HG02938 (cell line): ENCODE measurements at regions not wholly inside any gene's neighbourhood (a gene's known extent, or its start where the extent isn't known, plus 50 kb on each side); places are given as distances from the start of the nearest gene placed in this dataset.

Source experiments
- ATAC-seq: cut with Tn5 transposase; IDR thresholded peaks from one replicate; pipeline ENCODE4 v1.9.1; 2021; ENCODE audit warnings: mild to moderate bottlenecking, moderate library complexity; ENCODE audit not compliant: unreplicated experiment

DNA sequence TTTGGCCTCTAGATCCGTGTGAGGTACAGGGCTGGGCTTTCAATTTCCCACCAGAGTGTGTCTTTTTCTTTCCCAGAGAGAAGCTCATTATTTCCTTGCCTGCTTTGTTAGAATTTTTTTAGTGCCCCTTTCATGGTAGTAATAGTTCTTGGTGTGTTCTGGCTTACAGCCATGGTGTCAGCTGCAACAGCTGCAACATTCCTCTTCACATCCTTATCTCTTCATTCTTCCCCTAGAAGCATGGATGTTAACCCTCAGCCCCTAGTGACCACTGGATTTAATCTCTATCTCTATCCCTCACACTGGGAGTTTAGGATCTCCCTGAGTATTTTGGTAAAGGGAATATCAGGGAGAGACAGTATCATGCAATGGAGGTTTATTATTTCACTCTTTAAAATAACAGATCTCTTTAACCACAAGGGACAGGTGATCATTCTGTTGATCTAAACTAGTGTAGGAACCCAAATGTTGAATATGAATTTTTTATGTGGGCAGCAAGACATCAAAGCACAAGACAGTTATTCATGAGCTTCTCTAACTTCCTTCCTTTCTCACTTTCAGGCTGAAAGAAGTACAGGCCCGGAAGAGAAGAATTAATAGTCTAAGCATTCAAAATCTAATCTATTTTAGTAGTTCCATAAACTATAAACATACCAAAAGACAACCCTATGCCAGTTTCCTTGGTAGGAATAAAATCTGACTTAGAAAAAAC, 160.2 kb downstream of the FAM170A start:
- ATAC-seq, result no peak

DNA sequence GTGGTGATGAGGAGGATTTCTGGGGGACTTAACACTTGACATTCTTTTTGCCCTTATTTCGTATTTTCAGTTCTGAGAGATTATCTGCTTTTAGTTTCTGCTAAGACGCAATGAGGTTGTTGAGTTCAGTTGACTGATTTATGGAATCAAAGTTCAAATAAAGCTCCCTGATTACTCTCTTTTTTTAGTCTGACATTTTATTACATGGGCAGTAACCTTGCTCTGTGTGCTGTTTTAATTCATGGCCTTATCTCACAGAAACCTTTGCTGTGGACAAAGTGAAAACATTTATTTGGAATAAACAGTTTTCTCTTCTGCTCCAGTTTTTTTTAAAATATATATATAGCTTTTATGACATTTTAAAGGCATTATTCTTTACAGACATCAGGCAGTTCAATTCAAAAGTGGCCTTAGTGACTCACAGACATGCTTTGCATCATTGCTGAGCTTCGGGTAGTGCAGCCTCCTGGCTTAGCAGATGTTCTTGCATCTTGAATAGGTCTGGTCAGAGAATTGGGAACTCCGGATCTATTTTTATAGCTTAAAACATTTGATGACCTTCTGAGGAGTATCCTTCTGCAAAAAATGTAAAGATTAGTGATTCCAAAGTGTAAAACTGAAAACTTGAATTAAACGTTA, 162.9 kb downstream of the FAM170A start:
- ATAC-seq, result no peak

DNA sequence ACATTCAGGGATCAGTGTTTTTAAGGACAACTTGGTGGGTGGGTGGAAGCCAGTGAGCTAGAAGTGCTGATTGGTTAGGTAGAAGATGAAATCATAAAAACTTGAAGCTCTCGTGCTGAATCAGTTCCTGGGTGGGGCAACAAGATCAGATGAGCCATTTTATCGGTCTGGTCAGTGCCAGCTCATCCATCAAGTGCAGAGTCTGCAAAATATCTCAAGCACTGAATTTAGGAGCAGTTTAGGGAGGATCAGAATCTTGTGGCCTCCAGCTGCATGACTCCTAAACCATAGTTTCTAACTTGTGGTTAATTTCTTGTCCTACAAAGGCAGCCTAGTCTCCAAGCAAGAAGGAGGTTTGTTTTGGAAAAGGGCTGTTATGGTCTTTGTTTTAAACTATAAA, 166.4 kb downstream of the FAM170A start:
- no peak for ATAC-seq

GRCh38 chr5:119801570-119801969, 172.2 kb downstream of the FAM170A start:
- ATAC-seq, result no peak

DNA sequence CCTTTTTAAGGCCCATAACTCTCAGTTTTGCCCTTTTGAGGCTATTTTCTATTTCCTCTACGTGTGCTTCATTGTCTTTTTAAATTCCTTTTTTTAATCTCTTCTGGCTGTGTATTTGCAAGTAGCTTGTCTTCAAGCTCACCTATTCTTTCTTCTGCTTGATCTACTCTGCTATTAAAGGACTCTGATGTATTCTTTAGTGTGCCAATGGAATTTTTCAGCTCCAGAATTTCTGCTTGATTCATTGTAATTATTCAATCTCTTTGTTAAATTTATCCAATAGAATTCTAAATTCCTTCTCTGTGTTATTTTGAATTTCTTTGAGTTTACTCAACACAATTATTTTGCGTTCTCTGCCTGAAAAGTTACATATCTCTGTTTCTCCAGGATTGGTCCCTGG, 178.7 kb downstream of the FAM170A start:
- ATAC-seq, result no peak

DNA sequence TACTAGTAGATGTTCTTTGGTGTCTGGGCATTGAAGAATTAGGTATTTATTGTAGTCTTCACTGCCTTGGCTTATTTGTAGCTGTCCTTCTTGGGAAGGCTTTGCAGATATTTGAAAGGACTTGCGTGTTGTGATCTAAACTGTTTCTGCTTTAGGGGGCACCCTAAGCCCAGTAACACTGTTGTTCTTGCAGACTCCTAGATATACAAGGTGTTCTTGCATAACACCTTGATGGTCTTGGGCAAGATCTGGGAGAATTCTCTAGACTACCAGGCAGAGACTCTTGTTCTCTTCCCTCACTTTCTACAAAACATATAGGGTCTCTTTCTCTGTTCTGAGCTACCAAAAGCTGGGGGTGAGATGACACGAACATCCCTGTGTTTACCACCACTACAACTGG, 179.1 kb downstream of the FAM170A start:
- no peak for ATAC-seq

DNA sequence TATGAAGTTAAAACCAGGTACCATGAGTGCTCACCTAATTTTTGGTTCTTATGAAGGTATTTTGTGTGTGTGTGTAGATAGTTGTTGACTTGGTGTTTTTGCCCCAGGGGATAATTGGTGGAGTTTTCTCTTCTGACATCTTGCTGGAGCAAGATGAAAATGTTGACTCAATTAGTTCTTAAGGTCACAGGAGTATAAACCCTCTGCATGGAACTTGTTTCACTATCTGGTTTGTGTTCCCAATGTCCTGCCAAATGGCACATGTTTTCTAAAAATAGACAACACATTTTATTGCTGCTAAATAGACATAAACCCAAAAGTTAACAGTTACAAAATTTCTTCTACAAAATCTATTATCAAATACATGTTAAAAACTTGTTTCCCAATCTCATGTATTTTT, 180.9 kb downstream of the FAM170A start:
- no peak for ATAC-seq

- no peak for ATAC-seq
These were observed 182.1 kb downstream of the FAM170A start for GRCh38 chr5:119811458-119811857.

- no peak for ATAC-seq
These were observed 185.3 kb downstream of the FAM170A start for GRCh38 chr5:119814655-119815054.

- ATAC-seq, result no peak
These were observed 186.7 kb downstream of the FAM170A start for GRCh38 chr5:119816055-119816454.

- ATAC-seq, result no peak
These were observed 190.7 kb downstream of the FAM170A start for GRCh38 chr5:119820016-119820415.

DNA sequence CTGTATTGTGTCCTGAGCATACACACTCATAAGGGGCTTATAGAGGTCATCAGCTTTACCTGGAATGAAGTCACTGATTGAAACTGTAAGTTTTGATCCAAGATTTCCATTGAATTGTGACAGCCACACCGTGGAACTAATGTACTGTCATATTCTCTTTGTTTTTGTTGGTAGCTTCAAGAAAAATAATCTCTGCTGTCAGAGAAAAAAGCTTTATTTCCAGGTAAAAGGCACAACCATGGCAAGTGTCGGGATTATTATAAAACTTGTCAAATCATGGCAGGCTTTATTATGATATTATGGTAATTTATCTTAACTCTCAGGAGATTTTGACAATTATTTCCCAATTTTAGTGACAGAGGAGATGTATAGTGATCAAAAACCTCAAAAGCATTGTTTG, 191.2 kb downstream of the FAM170A start:
- no peak for ATAC-seq

DNA sequence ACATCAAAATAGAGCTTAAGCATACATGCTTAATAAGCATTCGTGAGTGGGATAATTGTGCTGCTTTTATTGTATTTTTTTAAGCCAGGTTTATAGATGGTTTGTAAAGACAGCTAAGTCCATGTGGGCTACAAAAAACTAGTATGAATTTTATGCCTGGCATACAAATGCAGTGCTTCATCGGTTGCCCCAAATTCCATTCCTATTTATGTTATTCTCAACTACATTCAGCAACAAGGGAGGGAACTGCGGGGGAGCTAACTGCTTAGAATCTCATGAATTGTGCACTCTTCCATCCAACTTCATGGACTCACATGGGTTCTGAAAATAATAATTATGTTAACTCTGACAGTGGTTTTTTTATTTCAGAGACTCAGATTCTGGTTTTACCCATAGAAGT, 199.2 kb downstream of the FAM170A start:
- no peak for ATAC-seq

DNA sequence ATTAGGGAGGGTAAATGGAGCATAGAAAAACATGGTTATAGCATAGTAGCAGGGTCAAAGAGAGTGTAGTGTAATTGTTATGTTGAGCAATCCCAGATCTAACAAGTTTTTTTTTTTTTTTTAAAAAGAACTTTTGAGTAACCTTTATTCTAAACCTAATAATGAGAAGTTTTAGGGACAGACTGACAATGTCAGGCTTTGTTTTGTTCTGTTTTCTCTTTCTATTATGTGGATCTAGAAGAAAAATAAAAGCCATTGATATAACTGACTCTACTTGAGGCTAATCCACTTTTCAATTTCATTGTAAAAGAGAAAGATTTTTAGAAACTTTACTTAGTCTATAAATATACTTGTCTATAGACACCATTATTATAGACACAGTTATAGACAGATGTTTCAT, 200.0 kb downstream of the FAM170A start:
- ATAC-seq, result no peak

- no peak for ATAC-seq
These were observed 203.8 kb downstream of the FAM170A start for GRCh38 chr5:119833176-119833575.

- ATAC-seq, result no peak
These were observed 210.8 kb downstream of the FAM170A start for GRCh38 chr5:119840175-119840574.

DNA sequence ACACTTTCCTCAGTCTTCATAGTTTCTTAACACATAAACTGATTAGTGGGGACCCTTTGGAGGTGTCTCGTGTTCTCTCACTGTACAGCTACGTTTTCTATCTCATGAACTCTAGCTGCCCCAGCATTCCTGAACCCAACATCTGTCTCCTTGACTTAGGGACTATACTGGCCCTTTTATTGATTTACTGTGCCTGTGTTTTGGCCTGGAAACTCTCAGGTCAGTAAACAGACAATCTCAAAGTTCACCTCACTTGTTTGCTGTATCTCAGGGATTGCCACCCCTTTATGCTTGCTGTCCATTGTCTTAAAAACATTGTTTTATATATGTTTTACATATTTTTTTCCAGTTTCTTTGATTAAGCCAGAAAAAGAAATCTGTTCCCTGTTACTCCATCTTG, 222.8 kb downstream of the FAM170A start:
- ATAC-seq, result no peak

GRCh38 chr5:119860463-119860862, 231.1 kb downstream of the FAM170A start:
- ATAC-seq, result no peak

DNA sequence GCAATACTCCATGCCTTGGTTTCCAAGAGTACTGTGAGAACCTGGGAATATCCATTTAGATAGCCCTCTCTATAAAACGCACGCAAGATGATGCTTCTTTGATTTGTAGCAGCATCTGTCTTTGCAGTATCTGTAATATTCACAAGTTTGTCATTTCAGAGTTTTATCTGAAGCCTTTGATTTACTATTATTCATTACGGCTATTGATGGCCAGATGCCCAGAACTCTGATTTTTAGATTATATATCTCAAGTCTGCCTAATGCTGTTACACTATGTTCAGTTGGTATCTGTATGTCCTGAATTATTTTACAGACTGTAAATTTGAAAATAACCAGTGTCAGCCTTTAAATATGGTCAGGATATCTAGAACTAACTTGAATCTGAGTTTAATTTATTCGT, 233.3 kb downstream of the FAM170A start:
- no peak for ATAC-seq

- no peak for ATAC-seq
These were observed 234.9 kb downstream of the FAM170A start for GRCh38 chr5:119864286-119864685.

GRCh38 chr5:119873611-119874010, 244.3 kb downstream of the FAM170A start:
- ATAC-seq, result no peak

DNA sequence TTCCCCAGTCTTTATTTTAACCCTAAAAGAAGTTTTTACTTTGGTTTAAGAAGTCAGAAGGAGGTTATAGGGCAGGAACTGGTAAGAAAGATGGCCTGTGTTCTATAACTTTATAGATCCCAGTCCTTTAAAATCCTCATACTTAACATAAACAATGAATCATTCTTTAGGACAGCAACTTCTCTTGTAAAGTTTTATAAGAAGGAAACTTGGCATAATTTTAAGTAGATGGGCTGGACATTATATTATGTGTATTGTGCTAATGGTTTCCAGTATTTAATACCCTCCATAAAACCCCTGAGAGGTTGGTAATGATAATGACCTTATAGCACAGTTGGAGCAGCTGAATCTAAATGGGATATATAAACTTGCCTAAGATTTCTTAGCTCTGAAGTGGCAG, 247.2 kb downstream of the FAM170A start:
- ATAC-seq, result no peak

DNA sequence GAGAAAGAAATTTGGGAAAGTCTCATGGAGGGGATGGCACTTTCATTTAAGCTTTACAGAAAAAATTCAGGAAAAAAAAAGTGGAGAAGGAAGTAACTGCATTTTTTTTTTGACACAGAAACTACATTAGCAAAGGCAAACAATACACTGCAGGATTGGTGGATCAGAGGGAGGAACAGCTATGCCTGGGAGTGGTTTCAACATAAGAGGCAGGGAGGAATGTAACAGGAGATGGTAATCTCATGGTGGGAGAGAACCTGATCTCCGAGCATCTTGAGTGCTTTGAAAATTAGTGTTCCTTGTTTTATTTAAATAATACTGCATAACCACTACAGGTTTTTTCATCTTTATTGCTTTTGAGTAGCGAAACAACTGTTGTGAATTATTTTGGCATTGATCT, 249.4 kb downstream of the FAM170A start:
- no peak for ATAC-seq
